ENCODE measurements at regions not wholly inside any gene's neighbourhood (a gene's known extent, or its start where the extent isn't known, plus 50 kb on each side); places are given as distances from the start of the nearest gene placed in this dataset.

DNA sequence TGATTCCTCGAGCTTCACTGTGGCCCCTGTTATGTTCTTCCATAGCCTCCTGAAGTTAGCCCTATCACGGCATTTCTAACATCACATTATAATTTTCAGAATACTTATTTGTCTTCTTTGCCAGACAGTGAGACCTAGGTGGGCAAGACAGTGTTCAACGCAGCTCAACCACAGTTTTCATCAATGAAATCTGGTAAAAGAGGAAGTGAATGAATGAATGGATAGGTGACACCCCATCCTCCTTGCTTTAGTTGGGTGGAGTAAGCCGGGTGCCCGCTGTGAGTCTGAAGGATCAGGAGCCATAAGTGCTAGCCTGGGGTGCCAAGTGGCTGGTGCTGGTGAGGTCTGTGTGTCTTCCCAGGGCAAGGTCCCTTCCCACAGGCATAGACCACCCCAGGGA is 60.2 kb upstream of the MTNR1B start:
- no peak for DNase-seq (ENCODE audit: low read depth)
- TF ChIP-seq, protein P1, sequence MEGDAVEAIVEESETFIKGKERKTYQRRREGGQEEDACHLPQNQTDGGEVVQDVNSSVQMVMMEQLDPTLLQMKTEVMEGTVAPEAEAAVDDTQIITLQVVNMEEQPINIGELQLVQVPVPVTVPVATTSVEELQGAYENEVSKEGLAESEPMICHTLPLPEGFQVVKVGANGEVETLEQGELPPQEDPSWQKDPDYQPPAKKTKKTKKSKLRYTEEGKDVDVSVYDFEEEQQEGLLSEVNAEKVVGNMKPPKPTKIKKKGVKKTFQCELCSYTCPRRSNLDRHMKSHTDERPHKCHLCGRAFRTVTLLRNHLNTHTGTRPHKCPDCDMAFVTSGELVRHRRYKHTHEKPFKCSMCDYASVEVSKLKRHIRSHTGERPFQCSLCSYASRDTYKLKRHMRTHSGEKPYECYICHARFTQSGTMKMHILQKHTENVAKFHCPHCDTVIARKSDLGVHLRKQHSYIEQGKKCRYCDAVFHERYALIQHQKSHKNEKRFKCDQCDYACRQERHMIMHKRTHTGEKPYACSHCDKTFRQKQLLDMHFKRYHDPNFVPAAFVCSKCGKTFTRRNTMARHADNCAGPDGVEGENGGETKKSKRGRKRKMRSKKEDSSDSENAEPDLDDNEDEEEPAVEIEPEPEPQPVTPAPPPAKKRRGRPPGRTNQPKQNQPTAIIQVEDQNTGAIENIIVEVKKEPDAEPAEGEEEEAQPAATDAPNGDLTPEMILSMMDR (IDR thresholded peaks at IDR 0.05; ENCODE audit: insufficient read depth, low read depth, low read length) = no peak
- H3K4me3 ChIP-seq (ENCODE audit: low read depth, low read length) = no peak overlapping the region

- H3K4me3 ChIP-seq (ENCODE audit: low read depth, low read length) = no peak overlapping the region
- DNase-seq (ENCODE audit: low read depth) = no peak
- TF ChIP-seq, protein P1 (IDR thresholded peaks at IDR 0.05; ENCODE audit: insufficient read depth, low read depth, low read length) = no peak
Observed at GRCh38 chr11:92911478-92911877, 58.0 kb upstream of the MTNR1B start.

- DNase-seq (ENCODE audit: low read depth) = no peak
- H3K4me3 ChIP-seq (ENCODE audit: low read depth, low read length) = no peak overlapping the region
- TF ChIP-seq, protein P1 (IDR thresholded peaks at IDR 0.05; ENCODE audit: insufficient read depth, low read depth, low read length) = no peak
Observed at GRCh38 chr11:92915551-92915950, 53.9 kb upstream of the MTNR1B start.

DNA sequence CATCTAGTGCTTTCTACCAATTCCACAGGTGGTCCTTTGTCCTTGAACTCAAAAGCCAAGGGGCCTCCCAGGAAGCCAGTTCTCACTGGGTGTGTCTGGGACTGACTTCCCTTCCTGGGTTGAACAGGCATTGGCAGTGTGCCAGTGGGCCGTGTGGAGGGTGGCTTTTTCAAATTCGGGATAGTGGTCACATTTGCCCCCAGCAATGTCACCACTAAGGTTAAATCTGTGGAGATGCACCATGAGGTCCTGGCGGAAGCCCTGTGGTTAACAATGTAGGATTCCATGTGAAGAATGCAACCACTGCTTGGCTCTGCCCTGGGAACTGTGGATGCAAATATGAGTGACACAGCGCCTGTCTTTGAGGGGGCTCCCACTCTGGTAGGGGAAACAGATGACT is 53.2 kb upstream of the MTNR1B start:
- TF ChIP-seq, protein P1 (IDR thresholded peaks at IDR 0.05; ENCODE audit: insufficient read depth, low read depth, low read length) = no peak
- no peak overlapping the region for H3K4me3 ChIP-seq (ENCODE audit: low read depth, low read length)
- no peak for DNase-seq (ENCODE audit: low read depth)

GRCh38 chr11:92917927-92918326 is 51.5 kb upstream of the MTNR1B start:
- no peak overlapping the region for H3K4me3 ChIP-seq (ENCODE audit: low read depth, low read length)
- TF ChIP-seq, protein P1 (IDR thresholded peaks at IDR 0.05; ENCODE audit: insufficient read depth, low read depth, low read length) = no peak
- DNase-seq (ENCODE audit: low read depth) = no peak

GRCh38 chr11:92919048-92919447 is 50.4 kb upstream of the MTNR1B start:
- TF ChIP-seq, protein P1 (IDR thresholded peaks at IDR 0.05; ENCODE audit: insufficient read depth, low read depth, low read length) = no peak
- H3K4me3 ChIP-seq (ENCODE audit: low read depth, low read length) = no peak overlapping the region
- no peak for DNase-seq (ENCODE audit: low read depth)

Data from fibroblast of villous mesenchyme (primary cell).